Hepatocyte (in vitro differentiated cells): ENCODE measurements at regions not wholly inside any gene's neighbourhood (a gene's known extent, or its start where the extent isn't known, plus 50 kb on each side); places are given as distances from the start of the nearest gene placed in this dataset.

Experiments used
- CTCF ChIP-seq: fragments of 200-600 bp; sonication (generic); IDR thresholded peaks from 2 replicates; pipeline ENCODE4 v1.5.1; 2016; ENCODE audit warnings: antibody characterized with exemption, mild to moderate bottlenecking; ENCODE audit not compliant: poor library complexity
- EZH2 ChIP-seq: fragments of 200-600 bp; sonication (generic); IDR thresholded peaks from 2 replicates; pipeline ENCODE4 v1.6.1; 2016; ENCODE audit warnings: antibody characterized with exemption, mild to moderate bottlenecking, borderline replicate concordance

- TF ChIP-seq CTCF (no peak), EZH2 (no peak)
These were observed 715.1 kb downstream of the UQCRFS1 start for GRCh38 chr19:28497887-28498286.
